Stimulated activated CD4-positive, alpha-beta T cell treated with anti-CD3 and anti-CD28 coated beads, TNF-alpha, amount 100 ng/mL, for 24 hours (primary cell): ENCODE measurements at regions not wholly inside any gene's neighbourhood (a gene's known extent, or its start where the extent isn't known, plus 50 kb on each side); places are given as distances from the start of the nearest gene placed in this dataset.
"Not testable (repeated sequence)": the region's sequence is repeated elsewhere in the genome, so short reads cannot be mapped to it uniquely, and the experiment has no call there.

Source experiments
- DNase-seq, 3 experiments: peaks; one replicate each; pipeline ENCODE4 v3.0.0-alpha.2; 2020; ENCODE audit warnings: low read depth in 3 of 3

GRCh38 chr5:155616779-155617392 is 603.3 kb downstream of the KIF4B start:
- peak; percentile 9 to 41 (median 20) for DNase-seq

- no peak for DNase-seq
These were observed 606.1 kb downstream of the KIF4B start for GRCh38 chr5:155619688-155620087.

DNA sequence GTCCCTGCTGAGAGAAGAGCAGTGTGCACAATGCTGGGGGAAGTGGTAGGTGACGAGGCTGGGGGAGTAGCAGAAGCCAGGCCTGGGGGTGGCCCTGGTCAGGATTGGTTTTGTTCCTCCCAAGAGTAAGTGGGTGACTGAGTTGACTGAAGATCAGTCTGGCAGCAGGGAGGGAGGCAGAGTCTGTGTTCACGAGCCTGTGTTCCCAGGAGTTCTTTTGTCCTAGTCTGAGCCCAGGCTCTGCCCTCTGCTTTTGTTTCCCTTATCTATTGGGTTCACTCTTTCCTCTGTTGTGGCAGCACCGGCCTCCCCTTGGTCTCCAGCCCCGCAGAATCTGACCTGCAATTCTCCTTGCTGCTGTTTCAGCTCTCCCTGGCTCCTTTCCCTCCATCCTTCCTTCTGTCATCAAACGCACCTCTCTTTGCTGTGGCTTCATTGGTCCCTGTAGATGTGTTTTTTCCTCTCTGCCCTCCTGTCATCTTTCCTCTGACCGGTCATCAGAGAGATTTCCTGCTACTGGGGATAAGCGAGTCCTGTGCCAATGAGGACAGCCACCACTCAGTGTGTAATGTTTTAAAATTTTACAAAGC is 607.4 kb downstream of the KIF4B start:
- no peak for DNase-seq

DNA sequence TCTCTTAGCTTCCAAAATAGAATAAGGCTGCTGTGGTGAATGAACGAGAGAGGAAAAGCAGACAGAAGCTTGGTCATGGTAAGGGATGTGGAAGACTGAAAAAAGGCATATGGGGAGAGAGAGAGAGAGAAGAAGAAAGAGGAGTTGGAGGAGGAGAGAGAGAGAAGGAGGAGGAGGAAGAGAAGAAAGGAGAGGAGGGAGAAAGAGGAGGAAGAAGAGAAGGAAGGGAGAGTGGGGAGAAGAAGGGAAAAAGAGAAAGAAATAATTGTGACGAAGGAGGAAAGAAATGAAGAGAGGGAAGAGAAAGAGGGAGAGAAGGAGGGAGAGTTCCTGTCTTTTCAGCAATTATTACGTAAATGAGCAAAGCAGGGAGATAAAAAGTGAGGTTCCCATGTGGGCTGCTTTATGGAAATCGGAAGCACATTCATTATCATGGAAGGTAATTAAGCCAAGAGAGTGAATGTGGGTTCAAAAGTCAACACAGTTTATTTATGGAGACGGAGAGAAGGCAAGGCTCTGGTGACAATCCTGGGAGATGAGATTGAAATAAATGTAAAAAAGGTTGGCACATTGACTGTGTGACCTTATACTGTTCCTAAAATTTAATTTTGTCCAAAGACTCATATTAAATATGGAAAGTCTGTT is 611.2 kb downstream of the KIF4B start:
- DNase-seq: no peak

GRCh38 chr5:155625315-155625714 is 611.8 kb downstream of the KIF4B start:
- DNase-seq: no peak

DNA sequence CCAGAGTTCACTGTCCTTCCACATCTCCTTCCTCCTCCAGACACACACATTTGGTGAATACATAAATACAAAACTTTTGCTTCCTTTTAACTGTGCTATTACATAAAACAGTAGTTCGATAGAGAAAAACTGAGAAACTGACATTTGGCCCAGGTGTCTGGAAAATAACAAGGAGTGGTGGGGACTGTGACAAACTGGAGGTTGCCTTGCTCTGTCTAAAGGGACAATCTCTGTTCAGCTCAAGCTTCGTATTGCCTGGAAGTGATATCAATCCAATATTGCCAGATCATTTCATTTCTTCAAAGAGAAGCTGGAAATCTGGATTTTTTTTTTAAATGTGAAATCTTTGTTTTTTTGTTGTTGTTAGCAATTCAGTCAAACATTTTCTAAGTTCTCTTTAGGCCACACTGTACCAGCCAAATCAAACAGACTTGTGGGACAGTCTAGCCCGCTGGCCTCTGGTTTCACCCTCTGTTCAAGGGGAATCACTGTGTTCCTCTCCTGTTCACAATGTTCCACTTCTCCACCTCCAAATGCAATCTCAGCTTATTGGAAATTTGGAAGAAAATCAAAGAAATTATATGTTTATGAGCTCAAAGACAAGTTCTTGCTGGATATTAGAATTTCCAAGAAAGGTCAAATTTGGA is 612.5 kb downstream of the KIF4B start:
- no peak for DNase-seq

- no peak for DNase-seq
These were observed 613.0 kb downstream of the KIF4B start for GRCh38 chr5:155626592-155626991.

DNA sequence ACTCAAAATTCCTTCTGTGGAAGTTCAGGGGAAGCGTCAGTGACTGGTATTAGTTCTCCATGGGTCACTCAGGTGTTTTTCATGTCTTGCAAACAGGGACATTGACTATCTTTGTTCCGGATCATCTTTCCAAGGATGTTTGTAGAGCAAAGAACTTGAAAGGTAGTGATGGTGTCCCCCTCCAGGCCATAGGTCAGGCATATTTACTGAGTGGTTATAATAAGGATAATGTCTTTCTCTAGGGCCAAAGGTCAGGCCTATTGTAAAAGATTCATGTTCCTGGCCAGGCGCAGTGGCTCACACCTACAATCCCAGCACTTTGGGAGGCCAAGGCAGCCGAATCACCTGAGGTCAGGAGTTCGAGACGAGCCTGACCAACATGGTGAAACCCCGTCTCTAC is 614.8 kb downstream of the KIF4B start:
- DNase-seq: no peak

- no peak for DNase-seq
These were observed 616.0 kb downstream of the KIF4B start for GRCh38 chr5:155629597-155629996.

DNA sequence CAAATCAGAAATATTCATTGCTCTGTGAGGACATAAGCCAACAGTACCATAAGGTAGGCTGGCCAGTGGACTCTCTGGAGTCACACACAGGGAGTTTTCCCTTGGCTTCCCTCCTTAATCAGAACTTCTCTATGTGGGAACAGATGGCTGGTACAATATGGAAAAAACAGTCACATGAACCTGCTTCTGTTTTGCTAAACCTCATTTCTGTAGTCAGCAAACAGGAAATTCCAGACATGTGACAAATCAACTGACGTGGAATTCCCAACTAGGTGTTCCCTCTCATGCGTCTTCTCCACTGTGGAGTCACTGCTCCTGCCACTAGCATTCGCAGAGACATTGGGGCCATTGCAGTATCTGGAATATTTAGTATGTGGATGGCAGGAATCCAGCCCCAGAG is 617.6 kb downstream of the KIF4B start:
- DNase-seq: no peak

GRCh38 chr5:155633338-155633957 is 619.9 kb downstream of the KIF4B start:
- DNase-seq: no peak

DNA sequence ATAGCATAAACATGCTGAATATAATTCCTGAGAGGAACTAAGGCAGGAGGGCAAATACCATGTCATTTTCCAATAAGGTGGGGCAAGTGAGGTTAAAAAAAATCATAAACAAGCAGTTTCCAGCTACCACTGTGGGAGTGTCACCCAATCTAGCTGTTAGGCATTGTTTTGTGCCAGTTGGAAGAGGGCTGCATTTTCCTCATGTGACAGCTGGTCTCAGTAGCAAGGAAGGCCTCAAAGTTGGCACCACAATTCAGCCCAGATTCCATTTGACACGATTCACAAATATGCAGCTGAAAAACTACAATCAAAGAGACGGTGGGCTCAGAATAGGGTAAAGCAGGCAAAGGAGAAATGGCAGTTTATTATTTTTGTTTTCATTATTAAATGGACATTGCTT is 636.1 kb downstream of the KIF4B start:
- DNase-seq: no peak

DNA sequence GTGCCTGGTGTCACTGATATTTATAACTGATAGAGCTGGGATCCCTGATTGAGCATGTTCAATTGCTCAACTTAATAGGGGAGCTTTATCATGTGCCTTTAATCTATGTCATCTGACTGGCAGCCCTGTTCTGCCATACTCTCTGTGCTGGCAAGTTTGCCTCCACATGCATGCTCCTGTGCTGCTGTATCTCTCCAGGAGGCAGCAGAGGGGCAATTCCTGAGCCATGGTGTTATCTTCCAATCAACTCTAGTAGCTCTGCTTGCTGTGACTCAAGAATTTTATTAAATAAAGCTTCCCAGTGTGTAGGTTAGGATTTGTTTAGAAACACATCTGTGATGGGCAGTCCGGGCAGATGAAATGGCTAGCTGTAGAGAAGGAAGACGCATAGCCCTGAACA is 642.0 kb downstream of the KIF4B start:
- no peak for DNase-seq

DNA sequence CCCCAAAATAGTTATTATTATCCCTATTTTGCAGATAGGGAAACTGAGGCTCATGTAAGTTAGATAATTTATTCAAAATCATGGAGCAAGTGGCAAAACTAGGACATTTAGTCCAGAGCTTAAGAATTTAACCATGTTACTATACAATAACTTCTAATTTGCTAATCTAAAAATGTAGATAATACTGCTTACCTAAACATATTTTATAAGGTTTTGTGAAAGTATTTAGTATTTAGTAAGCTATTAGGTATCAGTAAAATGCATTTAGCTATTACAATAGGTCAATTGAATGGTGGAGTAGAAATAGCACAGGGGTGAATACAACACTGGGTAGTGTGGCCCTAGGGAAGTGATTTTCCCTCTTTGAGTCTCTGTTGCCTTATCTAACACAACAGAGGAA is 648.3 kb downstream of the KIF4B start:
- no peak for DNase-seq

GRCh38 chr5:155665361-155665760 is 651.8 kb downstream of the KIF4B start:
- no peak for DNase-seq

- not testable (repeated sequence) for DNase-seq
These were observed 655.0 kb upstream of the SGCD start for GRCh38 chr5:155672001-155672400.

- no peak for DNase-seq
These were observed 650.0 kb upstream of the SGCD start for GRCh38 chr5:155676967-155677366.

GRCh38 chr5:155678371-155678770 is 648.6 kb upstream of the SGCD start:
- DNase-seq: no peak

GRCh38 chr5:155679530-155679929 is 647.4 kb upstream of the SGCD start:
- no peak for DNase-seq

DNA sequence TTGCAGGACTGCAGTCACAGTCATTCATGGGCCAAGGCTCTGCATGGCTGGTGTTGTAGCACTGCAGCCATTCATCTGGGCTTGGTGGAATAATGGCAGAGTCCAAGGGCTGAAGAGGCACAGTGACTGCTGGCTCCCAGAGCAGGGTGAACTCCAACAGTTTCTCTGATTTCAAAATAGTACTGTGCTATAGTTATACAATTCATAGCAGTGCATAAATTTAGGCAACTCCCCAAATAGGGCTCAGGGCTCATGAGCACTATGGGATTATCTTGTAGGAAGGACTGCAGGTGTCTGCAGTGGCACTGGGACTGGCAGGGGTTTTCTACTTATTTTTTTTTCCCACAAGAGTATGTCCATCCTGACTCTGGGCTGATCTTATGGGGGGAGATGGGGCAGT is 642.5 kb upstream of the SGCD start:
- no peak for DNase-seq

GRCh38 chr5:155686131-155686530 is 640.8 kb upstream of the SGCD start:
- DNase-seq: no peak

- no peak for DNase-seq
These were observed 637.6 kb upstream of the SGCD start for GRCh38 chr5:155689406-155689805.

GRCh38 chr5:155696362-155696761 is 630.6 kb upstream of the SGCD start:
- DNase-seq: no peak
